ENCODE measurements at regions not wholly inside any gene's neighbourhood (a gene's known extent, or its start where the extent isn't known, plus 50 kb on each side); places are given as distances from the start of the nearest gene placed in this dataset.

DNA sequence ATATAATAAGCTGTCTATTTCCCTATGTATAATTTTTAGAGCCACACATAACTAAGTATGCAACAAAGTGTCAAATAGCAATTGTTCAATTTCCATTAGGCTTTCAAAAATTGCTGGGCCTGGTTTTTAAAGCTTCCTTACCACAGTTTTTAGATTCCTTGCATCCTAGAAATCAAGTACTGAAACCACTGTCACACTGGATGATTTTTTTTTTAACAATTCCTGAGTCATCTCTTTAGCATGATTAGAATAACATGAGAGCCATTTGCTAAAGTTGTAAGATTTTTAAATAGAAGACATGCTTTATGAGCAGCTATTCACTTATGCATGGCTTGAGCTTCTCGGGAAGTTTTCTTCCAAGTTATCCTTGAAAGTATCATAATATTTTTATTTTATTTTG lies 319.5 kb upstream of the NXPH2 start:
- Histone ChIP-seq H3K9me3 (no peaks in the 10 kb centered on the region), H3K79me2 (ENCODE audit: insufficient read depth) (no peaks in the 10 kb centered on the region), H3K9ac (no peak overlapping the region), H4K20me1 (ENCODE audit: insufficient read depth) (no peaks in the 10 kb centered on the region), H2AFZ (ENCODE audit: low read depth) (no peak overlapping the region), H3K9me2 (no peaks in the 10 kb centered on the region), H3K4me1 (ENCODE audit: control insufficient read depth in 1 of 2, insufficient read depth in 2 of 2, low read depth in 1 of 2, low read length in 1 of 2) (no peaks in the 10 kb centered on the region; a peak in 1 of 4 replicates), H3K4me3 (ENCODE audit: low read depth in 2 of 2, low read length in 1 of 2) (no peak overlapping the region), H3K27me3 (ENCODE audit: insufficient read depth) (no peaks in the 10 kb centered on the region), H3K36me3 (replicated peaks in 1 of 2; ENCODE audit: control insufficient read depth in 1 of 2, insufficient read depth in 2 of 2, low read length in 1 of 2) (no peaks in the 10 kb centered on the region), H3F3A (replicated peaks; ENCODE audit: insufficient read depth) (no peaks in the 10 kb centered on the region), H3K27ac (ENCODE audit: low read depth in 2 of 2, low read length in 1 of 2) (no peak overlapping the region), H3K4me2 (no peak overlapping the region)
- no peak for DNase-seq
- WGBS (ENCODE audit: low lambda C conversion rate), result 44% methylated on average over 1 of the region's 1 CpG
- CTCF ChIA-PET, result no interaction called here
- no peak for TF ChIP-seq RXRA (IDR thresholded peaks at IDR 0.05; ENCODE audit: borderline replicate concordance, low read depth)
- TF ChIP-seq JUND (IDR thresholded peaks at IDR 0.05), result no peak
- TF ChIP-seq MEF2A (IDR thresholded peaks at IDR 0.05; ENCODE audit: borderline replicate concordance, low read depth), result no peak
- TF ChIP-seq CHD2 (IDR thresholded peaks at IDR 0.05; ENCODE audit: low read length, partially characterized antibody), result no peak
- no peak for TF ChIP-seq GATA2 (CRISPR knock-in tag; IDR thresholded peaks at IDR 0.05)
- TF ChIP-seq ELF1 (IDR thresholded peaks at IDR 0.05), result no peak
- no peak for TF ChIP-seq TCF12 (IDR thresholded peaks at IDR 0.05)
- POLR2A ChIA-PET, result no interaction called here

DNA sequence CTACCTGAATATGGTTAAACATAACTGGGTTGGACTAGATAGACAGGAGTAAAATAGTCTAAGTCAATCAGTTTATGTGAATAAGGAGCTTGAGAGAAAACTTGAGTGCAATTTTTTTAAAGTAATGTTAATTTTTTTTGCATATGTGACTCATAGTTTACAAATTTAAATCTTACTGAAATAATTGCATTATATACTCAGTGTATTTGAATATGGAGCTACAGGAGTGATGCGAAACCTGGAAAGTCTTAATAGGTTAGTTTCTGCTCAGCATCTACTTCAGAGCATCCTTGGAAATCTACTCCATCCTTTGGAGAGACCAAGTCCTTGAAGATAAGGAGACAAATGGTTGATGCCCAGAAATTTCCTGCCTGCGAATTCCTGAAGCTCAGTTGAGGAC lies 318.8 kb upstream of the NXPH2 start:
- Histone ChIP-seq H3K79me2 (ENCODE audit: insufficient read depth) (no peaks in the 10 kb centered on the region), H3K36me3 (replicated peaks in 1 of 2; ENCODE audit: control insufficient read depth in 1 of 2, insufficient read depth in 2 of 2, low read length in 1 of 2) (no peaks in the 10 kb centered on the region), H3K27me3 (ENCODE audit: insufficient read depth) (no peaks in the 10 kb centered on the region), H3K9me3 (no peaks in the 10 kb centered on the region), H3K4me3 (ENCODE audit: low read depth in 2 of 2, low read length in 1 of 2) (no peak overlapping the region), H4K20me1 (ENCODE audit: insufficient read depth) (no peaks in the 10 kb centered on the region), H3F3A (replicated peaks; ENCODE audit: insufficient read depth) (no peaks in the 10 kb centered on the region), H2AFZ (ENCODE audit: low read depth) (no peak overlapping the region), H3K9me2 (no peaks in the 10 kb centered on the region), H3K4me1 (ENCODE audit: control insufficient read depth in 1 of 2, insufficient read depth in 2 of 2, low read depth in 1 of 2, low read length in 1 of 2) (no peaks in the 10 kb centered on the region; a peak in 1 of 4 replicates), H3K9ac (no peak overlapping the region), H3K27ac (ENCODE audit: low read depth in 2 of 2, low read length in 1 of 2) (no peak overlapping the region), H3K4me2 (no peak overlapping the region)
- no peak for DNase-seq
- 36% methylated on average over 2 of the region's 2 CpGs for WGBS (ENCODE audit: low lambda C conversion rate)
- CTCF ChIA-PET, result no interaction called here
- TF ChIP-seq EZH2phosphoT487 (IDR thresholded peaks at IDR 0.05; ENCODE audit: borderline replicate concordance, low read depth) (no peak), YY1 (IDR thresholded peaks at IDR 0.05; ENCODE audit: low read depth) (no peak), TEAD4 (IDR thresholded peaks at IDR 0.05; ENCODE audit: borderline replicate concordance, insufficient read depth) (no peak), RAD21 (IDR thresholded peaks at IDR 0.05; ENCODE audit: low read length) (no peak), SIN3A (IDR thresholded peaks at IDR 0.05; ENCODE audit: borderline replicate concordance, low read depth, low read length) (no peak)
- POLR2A ChIA-PET, result no interaction called here

DNA sequence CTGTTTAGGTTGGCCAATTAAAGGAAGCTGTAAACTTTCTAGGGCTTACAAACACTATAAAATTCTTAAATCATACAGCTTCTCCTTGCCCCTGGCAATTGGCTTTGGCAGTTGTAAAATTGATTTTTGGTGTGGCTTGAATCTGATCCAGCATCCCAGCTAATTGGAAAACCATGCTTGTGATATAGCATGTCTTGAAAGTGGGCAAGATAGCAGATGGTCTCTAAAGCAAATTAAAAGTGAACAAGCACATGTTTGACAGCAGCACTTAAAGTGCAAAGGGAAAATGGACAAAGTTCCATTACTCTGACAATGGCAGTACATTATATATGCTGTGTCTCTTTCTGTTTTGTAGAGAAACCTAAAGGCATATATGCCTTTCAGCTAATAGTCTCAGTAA lies 302.9 kb upstream of the NXPH2 start:
- Histone ChIP-seq H3K27ac (ENCODE audit: low read depth in 2 of 2, low read length in 1 of 2) (no peak overlapping the region), H3K27me3 (ENCODE audit: insufficient read depth) (no peaks in the 10 kb centered on the region), H3F3A (replicated peaks; ENCODE audit: insufficient read depth) (no peaks in the 10 kb centered on the region), H3K36me3 (replicated peaks in 1 of 2; ENCODE audit: control insufficient read depth in 1 of 2, insufficient read depth in 2 of 2, low read length in 1 of 2) (no peaks in the 10 kb centered on the region), H3K9me2 (no peaks in the 10 kb centered on the region), H3K9me3 (no peaks in the 10 kb centered on the region), H3K79me2 (ENCODE audit: insufficient read depth) (no peaks in the 10 kb centered on the region), H3K4me2 (no peak overlapping the region), H4K20me1 (ENCODE audit: insufficient read depth) (no peaks in the 10 kb centered on the region), H3K4me3 (ENCODE audit: low read depth in 2 of 2, low read length in 1 of 2) (no peak overlapping the region), H3K4me1 (ENCODE audit: control insufficient read depth in 1 of 2, insufficient read depth in 2 of 2, low read depth in 1 of 2, low read length in 1 of 2) (no peaks in the 10 kb centered on the region; a peak in 2 of 4 replicates), H2AFZ (ENCODE audit: low read depth) (no peak overlapping the region), H3K9ac (no peak overlapping the region)
- ChIA-PET POLR2A (no interaction called here), CTCF (interaction anchor here (1.8 kb wide), 1 partner anchor 12 kb away, joined by 5 read pairs; no protein-coding TSS in a partner anchor)
- no peak for DNase-seq
- no peak for TF ChIP-seq YY1 (IDR thresholded peaks at IDR 0.05; ENCODE audit: low read depth)
- no peak for TF ChIP-seq NFIC (IDR thresholded peaks at IDR 0.05; ENCODE audit: borderline replicate concordance)
- TF ChIP-seq RAD21 (IDR thresholded peaks at IDR 0.05; ENCODE audit: low read length), result no peak
- TF ChIP-seq, protein P1, sequence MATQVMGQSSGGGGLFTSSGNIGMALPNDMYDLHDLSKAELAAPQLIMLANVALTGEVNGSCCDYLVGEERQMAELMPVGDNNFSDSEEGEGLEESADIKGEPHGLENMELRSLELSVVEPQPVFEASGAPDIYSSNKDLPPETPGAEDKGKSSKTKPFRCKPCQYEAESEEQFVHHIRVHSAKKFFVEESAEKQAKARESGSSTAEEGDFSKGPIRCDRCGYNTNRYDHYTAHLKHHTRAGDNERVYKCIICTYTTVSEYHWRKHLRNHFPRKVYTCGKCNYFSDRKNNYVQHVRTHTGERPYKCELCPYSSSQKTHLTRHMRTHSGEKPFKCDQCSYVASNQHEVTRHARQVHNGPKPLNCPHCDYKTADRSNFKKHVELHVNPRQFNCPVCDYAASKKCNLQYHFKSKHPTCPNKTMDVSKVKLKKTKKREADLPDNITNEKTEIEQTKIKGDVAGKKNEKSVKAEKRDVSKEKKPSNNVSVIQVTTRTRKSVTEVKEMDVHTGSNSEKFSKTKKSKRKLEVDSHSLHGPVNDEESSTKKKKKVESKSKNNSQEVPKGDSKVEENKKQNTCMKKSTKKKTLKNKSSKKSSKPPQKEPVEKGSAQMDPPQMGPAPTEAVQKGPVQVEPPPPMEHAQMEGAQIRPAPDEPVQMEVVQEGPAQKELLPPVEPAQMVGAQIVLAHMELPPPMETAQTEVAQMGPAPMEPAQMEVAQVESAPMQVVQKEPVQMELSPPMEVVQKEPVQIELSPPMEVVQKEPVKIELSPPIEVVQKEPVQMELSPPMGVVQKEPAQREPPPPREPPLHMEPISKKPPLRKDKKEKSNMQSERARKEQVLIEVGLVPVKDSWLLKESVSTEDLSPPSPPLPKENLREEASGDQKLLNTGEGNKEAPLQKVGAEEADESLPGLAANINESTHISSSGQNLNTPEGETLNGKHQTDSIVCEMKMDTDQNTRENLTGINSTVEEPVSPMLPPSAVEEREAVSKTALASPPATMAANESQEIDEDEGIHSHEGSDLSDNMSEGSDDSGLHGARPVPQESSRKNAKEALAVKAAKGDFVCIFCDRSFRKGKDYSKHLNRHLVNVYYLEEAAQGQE (IDR thresholded peaks at IDR 0.05; ENCODE audit: low read depth, low read length), result no peak
- TF ChIP-seq, protein P2, sequence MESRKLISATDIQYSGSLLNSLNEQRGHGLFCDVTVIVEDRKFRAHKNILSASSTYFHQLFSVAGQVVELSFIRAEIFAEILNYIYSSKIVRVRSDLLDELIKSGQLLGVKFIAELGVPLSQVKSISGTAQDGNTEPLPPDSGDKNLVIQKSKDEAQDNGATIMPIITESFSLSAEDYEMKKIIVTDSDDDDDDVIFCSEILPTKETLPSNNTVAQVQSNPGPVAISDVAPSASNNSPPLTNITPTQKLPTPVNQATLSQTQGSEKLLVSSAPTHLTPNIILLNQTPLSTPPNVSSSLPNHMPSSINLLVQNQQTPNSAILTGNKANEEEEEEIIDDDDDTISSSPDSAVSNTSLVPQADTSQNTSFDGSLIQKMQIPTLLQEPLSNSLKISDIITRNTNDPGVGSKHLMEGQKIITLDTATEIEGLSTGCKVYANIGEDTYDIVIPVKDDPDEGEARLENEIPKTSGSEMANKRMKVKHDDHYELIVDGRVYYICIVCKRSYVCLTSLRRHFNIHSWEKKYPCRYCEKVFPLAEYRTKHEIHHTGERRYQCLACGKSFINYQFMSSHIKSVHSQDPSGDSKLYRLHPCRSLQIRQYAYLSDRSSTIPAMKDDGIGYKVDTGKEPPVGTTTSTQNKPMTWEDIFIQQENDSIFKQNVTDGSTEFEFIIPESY (IDR thresholded peaks at IDR 0.05; ENCODE audit: borderline replicate concordance, low read depth), result no peak
- no peak for TF ChIP-seq MEF2A (IDR thresholded peaks at IDR 0.05; ENCODE audit: borderline replicate concordance, low read depth)
- TF ChIP-seq SIN3A (IDR thresholded peaks at IDR 0.05; ENCODE audit: borderline replicate concordance, low read depth, low read length), result no peak
- no peak for TF ChIP-seq GATA2 (CRISPR knock-in tag; IDR thresholded peaks at IDR 0.05)
- TF ChIP-seq FOSL2 (IDR thresholded peaks at IDR 0.05; ENCODE audit: borderline replicate concordance, low read depth), result no peak
- TF ChIP-seq TEAD4 (IDR thresholded peaks at IDR 0.05; ENCODE audit: borderline replicate concordance, insufficient read depth), result no peak
- no peak for TF ChIP-seq CHD2 (IDR thresholded peaks at IDR 0.05; ENCODE audit: low read length, partially characterized antibody)

All from SK-N-SH (cell line).